Breast epithelium (tissue), 4 donors: ENCODE measurements at regions not wholly inside any gene's neighbourhood (a gene's known extent, or its start where the extent isn't known, plus 50 kb on each side); places are given as distances from the start of the nearest gene placed in this dataset.

ENCODE experiments used
- DNase-seq, 2 donors: peaks; one replicate each; pipeline ENCODE4 v3.0.0-alpha.2; 2019; ENCODE audit warnings: low spot score in 2 of 2
- H3K27ac ChIP-seq, 2 donors: fragments of 200-600 bp; sonication (generic) in 1 of 2; one replicate each; pipeline ENCODE4 v1.5.1; 2016 to 2019; ENCODE audit warnings: mild to moderate bottlenecking in 1 of 2
- H3K27me3 ChIP-seq, 2 donors: fragments of 200-600 bp; sonication (generic) in 1 of 2; one replicate each; pipeline versions ENCODE4 v1.5.1 to v1.6.0; 2017 to 2019; ENCODE audit warnings: control low read depth in 1 of 2, mild to moderate bottlenecking in 1 of 2
- H3K36me3 ChIP-seq: fragments of 200-600 bp; one replicate; pipeline ENCODE4 v1.5.1; 2019
- H3K4me1 ChIP-seq, 2 donors: fragments of 200-600 bp; sonication (generic); one replicate each; pipeline ENCODE4 v1.5.1; 2016 to 2019; ENCODE audit warnings: control low read depth in 1 of 2
- H3K4me3 ChIP-seq, 3 donors: fragments of 200-600 bp; sonication (generic); 1 replicate in 2 of 3; 2 replicates in 1 of 3; pipeline ENCODE4 v1.5.1; 2016 to 2019; ENCODE audit warnings: mild to moderate bottlenecking in 3 of 3, moderate library complexity in 2 of 3
- H3K9me3 ChIP-seq, 2 donors: fragments of 200-600 bp; sonication (generic) in 1 of 2; one replicate each; pipeline ENCODE4 v1.5.1; 2016 to 2019; ENCODE audit warnings: control low read depth in 1 of 2
- CTCF ChIP-seq, 3 donors: fragments of 450-650 bp; IDR thresholded peaks; one replicate each; pipeline ENCODE4 v1.5.1; 2016 to 2017; ENCODE audit warnings: antibody characterized with exemption in 3 of 3, mild to moderate bottlenecking in 3 of 3, moderate library complexity in 3 of 3
- POLR2A ChIP-seq: fragments of 450-650 bp; IDR thresholded peaks from one replicate; pipeline ENCODE4 v1.6.1; 2016; ENCODE audit warnings: antibody characterized with exemption, mild to moderate bottlenecking, moderate library complexity
- POLR2AphosphoS5 ChIP-seq, 3 donors: sonication (generic); formaldehyde crosslinking; IDR thresholded peaks; one replicate each; pipeline ENCODE4 v1.6.1; 2017; ENCODE audit warnings: antibody characterized with exemption in 3 of 3
- intact Hi-C: fragments of 100-400 bp; cut with DNase I; formaldehyde crosslinking; loops from one replicate; pipeline ENCODE4 v1.15.1; 2023; ENCODE audit warnings: low total_unique reads

- no peaks in the 10 kb centered on the region for H3K36me3 ChIP-seq
- no peak overlapping the region for H3K4me3 ChIP-seq
- TF ChIP-seq POLR2A (no peak), CTCF (IDR thresholded peaks at IDR 0.05) (no peak), POLR2AphosphoS5 (IDR thresholded peaks at IDR 0.05) (no peak)
- H3K27me3 ChIP-seq, result peaks cover 0 to 17% of the 10 kb centered on the region in 2 donors
- no peaks in the 10 kb centered on the region for H3K4me1 ChIP-seq
- intact Hi-C loops, result no loop called here
- H3K27ac ChIP-seq, result no peak overlapping the region
- H3K9me3 ChIP-seq, result no peaks in the 10 kb centered on the region
- no peak for DNase-seq
These were observed 136.7 kb downstream of the SPATA19 start for GRCh38 chr11:133708547-133709051.

DNA sequence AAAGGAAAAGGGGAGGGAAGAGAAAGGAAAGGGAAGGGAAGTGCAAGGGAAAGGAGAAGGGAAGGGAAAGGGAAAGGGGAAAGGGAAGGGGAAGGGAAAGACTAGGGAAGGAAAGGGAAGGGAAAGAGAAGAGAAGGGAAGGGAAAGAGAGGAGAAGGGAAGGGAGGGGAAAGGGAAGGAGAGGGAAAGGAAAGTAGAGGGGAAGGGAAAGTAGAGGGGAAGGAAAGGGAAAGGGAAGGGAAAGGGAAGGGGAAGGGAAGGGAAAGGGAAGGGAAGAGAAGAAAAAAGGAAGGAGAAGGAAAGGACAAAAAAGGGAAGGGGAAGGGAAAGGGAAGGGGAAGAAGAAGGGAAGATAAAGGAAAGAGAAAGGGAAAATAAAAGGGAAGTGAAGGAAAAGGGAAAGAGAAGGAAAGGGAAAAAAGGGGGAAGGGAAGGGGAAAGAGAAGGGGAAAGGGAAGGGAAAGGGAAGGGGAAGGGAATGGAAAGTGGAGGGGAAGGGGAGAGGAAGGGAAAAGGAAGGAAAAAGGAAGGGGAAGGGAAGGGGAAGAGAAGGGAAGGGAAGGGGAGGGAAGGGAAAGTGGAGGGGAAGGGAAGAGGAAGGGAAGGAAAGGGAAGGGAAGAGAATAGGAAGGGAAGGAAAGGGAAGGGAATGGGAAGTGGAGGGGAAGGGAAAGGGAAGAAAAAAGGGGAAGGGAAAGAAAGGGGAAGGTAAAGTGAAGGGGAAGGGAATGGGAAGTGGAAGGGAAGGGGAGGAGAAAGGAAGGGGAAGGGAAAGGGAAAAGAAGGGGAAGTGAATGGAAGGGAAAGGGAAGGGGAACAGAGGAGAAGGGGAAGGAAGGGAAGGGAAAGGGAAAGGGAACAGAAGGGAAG lies 138.2 kb downstream of the SPATA19 start:
- TF ChIP-seq POLR2AphosphoS5 (IDR thresholded peaks at IDR 0.05) (no peak), POLR2A (no peak), CTCF (IDR thresholded peaks at IDR 0.05) (no peak)
- Histone ChIP-seq H3K4me3 (no peak overlapping the region), H3K4me1 (no peaks in the 10 kb centered on the region), H3K9me3 (no peaks in the 10 kb centered on the region), H3K27ac (no peak overlapping the region), H3K36me3 (no peaks in the 10 kb centered on the region), H3K27me3 (peaks cover 0 to 17% of the 10 kb centered on the region in 2 donors)
- no peak for DNase-seq
- intact Hi-C loops, result no loop called here

GRCh38 chr11:133705873-133706272 lies 139.4 kb downstream of the SPATA19 start:
- H3K27ac ChIP-seq, result no peak overlapping the region
- intact Hi-C loops, result no loop called here
- no peaks in the 10 kb centered on the region for H3K9me3 ChIP-seq
- no peak for TF ChIP-seq CTCF (IDR thresholded peaks at IDR 0.05)
- TF ChIP-seq POLR2AphosphoS5 (IDR thresholded peaks at IDR 0.05), result no peak
- no peak for TF ChIP-seq POLR2A
- no peak for DNase-seq
- peaks cover 0 to 17% of the 10 kb centered on the region in 2 donors for H3K27me3 ChIP-seq
- no peaks in the 10 kb centered on the region for H3K4me1 ChIP-seq
- no peak overlapping the region for H3K4me3 ChIP-seq
- H3K36me3 ChIP-seq, result no peaks in the 10 kb centered on the region

- Histone ChIP-seq H3K9me3 (no peaks in the 10 kb centered on the region), H3K27ac (no peak overlapping the region), H3K4me3 (no peak overlapping the region), H3K4me1 (no peaks in the 10 kb centered on the region), H3K27me3 (peaks cover 0 to 17% of the 10 kb centered on the region in 2 donors), H3K36me3 (no peaks in the 10 kb centered on the region)
- intact Hi-C loops, result no loop called here
- DNase-seq, result no peak
- TF ChIP-seq POLR2AphosphoS5 (IDR thresholded peaks at IDR 0.05) (no peak), CTCF (IDR thresholded peaks at IDR 0.05) (no peak), POLR2A (no peak)
These were observed 140.2 kb downstream of the SPATA19 start for GRCh38 chr11:133705074-133705648.

DNA sequence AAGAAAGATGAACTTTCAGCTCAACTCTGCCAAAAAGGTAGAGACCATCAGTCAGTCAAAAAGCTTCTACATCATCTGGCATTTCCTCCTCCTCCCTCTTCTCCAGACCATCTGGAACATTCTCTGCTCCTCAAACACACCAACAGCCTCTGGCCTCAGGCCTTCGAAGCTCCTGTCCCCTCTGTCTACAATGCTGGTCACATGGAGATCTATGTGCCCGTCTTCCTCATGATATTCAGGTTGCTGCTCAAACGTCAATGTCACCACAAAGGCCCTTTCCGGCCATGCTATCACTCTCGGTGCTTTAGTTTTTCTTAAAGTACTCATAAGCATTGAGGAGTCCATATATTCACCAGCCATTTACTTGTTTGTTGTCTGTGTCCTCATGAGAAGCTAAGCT lies 146.2 kb downstream of the SPATA19 start:
- intact Hi-C loops, result no loop called here
- Histone ChIP-seq H3K4me1 (no peaks in the 10 kb centered on the region), H3K27me3 (no peaks in the 10 kb centered on the region), H3K9me3 (no peaks in the 10 kb centered on the region), H3K4me3 (no peak overlapping the region), H3K27ac (no peak overlapping the region), H3K36me3 (no peaks in the 10 kb centered on the region)
- no peak for TF ChIP-seq POLR2A
- no peak for TF ChIP-seq POLR2AphosphoS5 (IDR thresholded peaks at IDR 0.05)
- TF ChIP-seq CTCF (IDR thresholded peaks at IDR 0.05), result no peak
- no peak for DNase-seq
